ENCODE measurements at regions not wholly inside any gene's neighbourhood (a gene's known extent, or its start where the extent isn't known, plus 50 kb on each side); places are given as distances from the start of the nearest gene placed in this dataset.
"Not testable (repeated sequence)": the region's sequence is repeated elsewhere in the genome, so short reads cannot be mapped to it uniquely, and the experiment has no call there.

DNA sequence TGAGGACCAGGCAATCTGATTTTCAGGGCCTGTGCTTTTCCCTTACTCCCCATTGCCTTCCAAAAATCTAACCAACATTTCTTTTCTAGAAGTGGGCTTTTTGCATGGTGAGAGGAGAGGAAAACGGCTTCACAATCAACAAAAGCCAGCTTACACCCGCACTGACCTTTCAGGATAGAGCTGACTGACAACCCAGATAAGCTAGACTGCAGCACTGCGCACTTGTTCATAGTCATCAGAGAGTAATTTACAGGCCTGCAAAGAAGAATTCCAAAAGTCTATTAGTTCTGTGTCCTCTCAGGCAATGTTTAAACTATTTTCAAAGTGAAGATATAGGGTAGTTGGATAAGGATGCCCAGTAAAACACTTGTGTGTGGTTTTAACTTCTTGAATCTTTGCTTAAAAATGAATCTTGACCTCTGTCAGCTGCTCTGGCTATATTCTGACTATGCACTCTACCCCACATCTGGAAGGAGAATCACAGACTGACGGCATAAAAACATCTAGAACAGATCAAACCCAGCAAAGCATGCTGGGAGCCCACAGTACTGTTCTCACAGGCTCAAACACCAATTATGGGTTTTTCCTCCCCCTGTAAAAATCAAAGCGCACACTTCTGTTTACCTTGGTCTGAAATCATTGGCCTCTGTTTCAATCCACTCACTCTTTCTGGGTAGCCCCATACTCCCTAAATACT, 172.0 kb downstream of the ZNF92 start:
- H3K4me3 ChIP-seq; H4K20me1 ChIP-seq (ENCODE audit: insufficient read depth); H3K27ac ChIP-seq; POLR2A ChIA-PET (ENCODE audit: unreplicated experiment); DNase-seq; BruUV-seq (replicated peaks); H3K9me3 ChIP-seq (ENCODE audit: insufficient read depth, low read depth); intact Hi-C loops (cut with micrococcal nuclease; ENCODE audit: unreplicated experiment); H3K36me3 ChIP-seq (ENCODE audit: low read depth); H3K4me2 ChIP-seq; H3K27me3 ChIP-seq (ENCODE audit: insufficient read depth, low read depth); H2AFZ ChIP-seq; CTCF ChIA-PET; H3K4me1 ChIP-seq (replicated peaks; ENCODE audit: insufficient read depth); H3K9me2 ChIP-seq (ENCODE audit: insufficient read depth); H3K79me2 ChIP-seq (ENCODE audit: low read depth); H3F3A ChIP-seq (ENCODE audit: insufficient read depth, low read depth): not testable (repeated sequence)

DNA sequence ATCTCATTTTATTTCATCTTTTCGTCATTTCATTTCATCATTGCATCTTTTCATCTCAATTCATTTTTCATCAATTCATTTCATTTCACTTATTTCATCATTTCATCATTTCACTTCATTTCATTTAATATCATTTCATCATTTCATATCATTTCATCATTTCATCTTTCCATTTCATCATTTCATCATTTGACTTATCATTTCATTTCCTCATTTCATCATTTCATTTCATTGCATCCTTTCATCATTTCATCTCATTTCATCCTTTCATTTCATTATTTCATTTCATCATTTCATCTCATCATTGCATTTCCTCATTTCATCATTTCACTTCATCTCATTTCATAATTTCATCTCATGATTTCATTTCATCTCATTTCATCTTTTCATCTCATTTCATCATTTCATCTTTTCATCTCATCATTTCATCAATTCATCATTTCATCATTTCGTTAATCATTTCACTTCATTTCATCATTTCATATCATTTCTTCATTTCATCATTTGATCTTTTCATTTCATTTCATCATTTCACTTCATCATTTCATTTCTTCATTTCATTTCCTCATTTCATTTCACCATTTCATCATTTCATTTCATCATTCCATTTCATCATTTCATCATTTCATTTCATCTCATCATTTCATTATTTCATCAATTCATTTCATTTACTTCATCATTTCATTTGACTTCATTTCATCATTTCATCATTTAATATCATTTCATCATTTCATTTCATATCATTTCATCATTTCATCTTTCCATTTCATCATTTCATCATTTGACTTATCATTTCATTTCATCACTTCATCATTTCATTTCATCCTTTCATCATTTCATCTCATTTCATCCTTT, 176.2 kb downstream of the ZNF92 start:
- DNase-seq; H3K36me3 ChIP-seq (ENCODE audit: low read depth); H3K4me3 ChIP-seq; H3K9me2 ChIP-seq (ENCODE audit: insufficient read depth); H3K79me2 ChIP-seq (ENCODE audit: low read depth); H3F3A ChIP-seq (ENCODE audit: insufficient read depth, low read depth); H3K27me3 ChIP-seq (ENCODE audit: insufficient read depth, low read depth); H3K27ac ChIP-seq; H3K4me1 ChIP-seq (replicated peaks; ENCODE audit: insufficient read depth); H2AFZ ChIP-seq; BruUV-seq (replicated peaks); H4K20me1 ChIP-seq (ENCODE audit: insufficient read depth); H3K4me2 ChIP-seq; POLR2A ChIA-PET (ENCODE audit: unreplicated experiment); CTCF ChIA-PET; H3K9me3 ChIP-seq (ENCODE audit: insufficient read depth, low read depth); intact Hi-C loops (cut with micrococcal nuclease; ENCODE audit: unreplicated experiment): not testable (repeated sequence)

GRCh38 chr7:65550444-65550809, 176.8 kb downstream of the ZNF92 start:
- CTCF ChIA-PET; H3K36me3 ChIP-seq (ENCODE audit: low read depth); H3K79me2 ChIP-seq (ENCODE audit: low read depth); H3K4me3 ChIP-seq; BruUV-seq (replicated peaks); H3K27me3 ChIP-seq (ENCODE audit: insufficient read depth, low read depth); H2AFZ ChIP-seq; DNase-seq; H3K4me1 ChIP-seq (replicated peaks; ENCODE audit: insufficient read depth); H3K9me2 ChIP-seq (ENCODE audit: insufficient read depth); POLR2A ChIA-PET (ENCODE audit: unreplicated experiment); H4K20me1 ChIP-seq (ENCODE audit: insufficient read depth); intact Hi-C loops (cut with micrococcal nuclease; ENCODE audit: unreplicated experiment); H3K9me3 ChIP-seq (ENCODE audit: insufficient read depth, low read depth); H3K4me2 ChIP-seq; H3F3A ChIP-seq (ENCODE audit: insufficient read depth, low read depth); H3K27ac ChIP-seq: not testable (repeated sequence)

DNA sequence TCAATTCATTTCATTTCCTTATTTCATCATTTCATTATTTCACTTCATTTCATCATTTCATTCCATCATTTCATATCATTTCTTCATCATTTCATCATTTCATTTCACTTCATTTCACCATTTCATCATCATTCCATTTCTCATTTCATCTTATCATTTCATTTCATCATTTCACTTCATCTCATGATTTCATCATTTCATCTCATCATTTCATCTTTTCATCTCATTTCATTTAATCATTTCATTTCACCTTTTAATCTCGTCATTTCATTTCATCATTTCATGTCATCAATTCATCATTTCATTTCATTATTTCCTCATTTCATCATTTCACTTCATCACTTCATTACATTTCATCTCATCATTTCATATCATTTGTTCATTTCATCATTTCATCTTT, 177.4 kb downstream of the ZNF92 start:
- H3K4me2 ChIP-seq; H3K9me3 ChIP-seq (ENCODE audit: insufficient read depth, low read depth); POLR2A ChIA-PET (ENCODE audit: unreplicated experiment); H3K9me2 ChIP-seq (ENCODE audit: insufficient read depth); H4K20me1 ChIP-seq (ENCODE audit: insufficient read depth); H3K4me1 ChIP-seq (replicated peaks; ENCODE audit: insufficient read depth); intact Hi-C loops (cut with micrococcal nuclease; ENCODE audit: unreplicated experiment); H3K36me3 ChIP-seq (ENCODE audit: low read depth); DNase-seq; BruUV-seq (replicated peaks); H3K27me3 ChIP-seq (ENCODE audit: insufficient read depth, low read depth); H3K79me2 ChIP-seq (ENCODE audit: low read depth); H3K27ac ChIP-seq; H3K4me3 ChIP-seq; H3F3A ChIP-seq (ENCODE audit: insufficient read depth, low read depth); CTCF ChIA-PET; H2AFZ ChIP-seq: not testable (repeated sequence)

GRCh38 chr7:65554553-65555476, 181.2 kb downstream of the ZNF92 start:
- BruUV-seq (replicated peaks); POLR2A ChIA-PET (ENCODE audit: unreplicated experiment): not testable (repeated sequence)

DNA sequence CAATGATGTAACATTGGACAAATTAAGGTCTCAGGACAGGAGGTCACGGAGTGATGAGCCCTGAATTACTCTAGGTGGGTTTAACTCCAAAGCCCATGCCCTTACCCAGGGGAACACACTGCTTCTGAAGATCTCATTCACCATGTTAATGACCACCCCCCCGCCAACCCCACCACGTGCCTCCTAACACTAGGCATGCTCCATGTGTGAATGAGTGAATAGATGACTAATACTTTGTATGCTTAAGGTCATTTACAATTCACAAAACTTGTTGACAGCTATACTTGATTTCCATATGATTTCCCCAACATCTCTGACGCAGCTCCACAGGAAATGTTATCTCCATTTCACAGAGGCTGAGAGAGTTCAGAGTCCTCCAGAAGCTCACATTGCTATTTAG, 184.9 kb downstream of the ZNF92 start:
- H4K20me1 ChIP-seq (ENCODE audit: insufficient read depth); intact Hi-C loops (cut with micrococcal nuclease; ENCODE audit: unreplicated experiment); H3K79me2 ChIP-seq (ENCODE audit: low read depth); H2AFZ ChIP-seq; DNase-seq; BruUV-seq (replicated peaks); H3K36me3 ChIP-seq (ENCODE audit: low read depth); H3F3A ChIP-seq (ENCODE audit: insufficient read depth, low read depth); POLR2A ChIA-PET (ENCODE audit: unreplicated experiment); CTCF ChIA-PET; H3K4me3 ChIP-seq; H3K27ac ChIP-seq; H3K4me1 ChIP-seq (replicated peaks; ENCODE audit: insufficient read depth); H3K4me2 ChIP-seq; H3K9me3 ChIP-seq (ENCODE audit: insufficient read depth, low read depth); H3K27me3 ChIP-seq (ENCODE audit: insufficient read depth, low read depth); H3K9me2 ChIP-seq (ENCODE audit: insufficient read depth): not testable (repeated sequence)

More at GRCh38 chr7:65554553-65555476, 181.2 kb downstream of the ZNF92 start:
- H4K20me1 ChIP-seq (ENCODE audit: insufficient read depth); H3K4me1 ChIP-seq (replicated peaks; ENCODE audit: insufficient read depth); intact Hi-C loops (cut with micrococcal nuclease; ENCODE audit: unreplicated experiment); H3K27ac ChIP-seq; H3K4me3 ChIP-seq; H3K9me3 ChIP-seq (ENCODE audit: insufficient read depth, low read depth); DNase-seq; H2AFZ ChIP-seq; CTCF ChIA-PET; H3K4me2 ChIP-seq; H3K36me3 ChIP-seq (ENCODE audit: low read depth); H3K27me3 ChIP-seq (ENCODE audit: insufficient read depth, low read depth); H3K79me2 ChIP-seq (ENCODE audit: low read depth); H3F3A ChIP-seq (ENCODE audit: insufficient read depth, low read depth); H3K9me2 ChIP-seq (ENCODE audit: insufficient read depth): not testable (repeated sequence)

- POLR2A ChIA-PET (ENCODE audit: unreplicated experiment); H3K79me2 ChIP-seq (ENCODE audit: low read depth); H2AFZ ChIP-seq; DNase-seq; H3K27me3 ChIP-seq (ENCODE audit: insufficient read depth, low read depth); H3K9me3 ChIP-seq (ENCODE audit: insufficient read depth, low read depth); H3K4me3 ChIP-seq; H3F3A ChIP-seq (ENCODE audit: insufficient read depth, low read depth); H3K27ac ChIP-seq; H4K20me1 ChIP-seq (ENCODE audit: insufficient read depth); BruUV-seq (replicated peaks); intact Hi-C loops (cut with micrococcal nuclease; ENCODE audit: unreplicated experiment); H3K36me3 ChIP-seq (ENCODE audit: low read depth); H3K9me2 ChIP-seq (ENCODE audit: insufficient read depth); H3K4me2 ChIP-seq; CTCF ChIA-PET; H3K4me1 ChIP-seq (replicated peaks; ENCODE audit: insufficient read depth): not testable (repeated sequence)
Observed at GRCh38 chr7:65561786-65562372, 188.2 kb downstream of the ZNF92 start.

All from PC-9 (cell line).